ENCODE measurements at regions not wholly inside any gene's neighbourhood (a gene's known extent, or its start where the extent isn't known, plus 50 kb on each side); places are given as distances from the start of the nearest gene placed in this dataset.

DNA sequence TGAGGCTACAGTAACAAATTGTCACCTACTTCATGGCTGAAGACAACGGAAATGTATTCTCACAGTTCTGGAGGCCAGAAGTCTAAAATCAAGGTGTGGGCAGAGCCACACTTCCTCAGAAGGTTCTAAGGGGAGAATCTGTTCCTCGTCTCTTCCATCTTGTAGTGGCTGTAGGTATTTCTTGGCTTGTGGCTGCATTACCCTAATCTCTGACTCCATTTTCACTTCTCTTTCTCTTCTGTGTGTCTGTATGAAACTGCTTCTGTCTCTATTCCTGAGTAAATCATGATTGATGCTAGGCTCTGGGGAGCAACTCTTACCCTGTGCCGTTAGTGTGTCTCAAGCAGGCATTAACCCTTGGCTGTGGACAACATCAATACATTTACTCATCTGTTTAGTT lies 164.7 kb downstream of the SQOR start:
- Histone ChIP-seq H3K9me2 (ENCODE audit: low read depth, low read length) (no peaks in the 10 kb centered on the region), H3K36me3 (ENCODE audit: insufficient read depth, low read length) (no peaks in the 10 kb centered on the region), H3K4me2 (ENCODE audit: low read length) (no peak overlapping the region), H3K4me3 (ENCODE audit: low read depth, low read length, poor library complexity, severe bottlenecking) (no peak overlapping the region), H2AFZ (ENCODE audit: low read length) (no peak overlapping the region), H3K27me3 (ENCODE audit: insufficient read depth, low read length) (no peaks in the 10 kb centered on the region), H3K27ac (ENCODE audit: low read depth, low read length, poor library complexity, severe bottlenecking) (no peak overlapping the region), H3F3A (ENCODE audit: insufficient read depth, low read length) (no peaks in the 10 kb centered on the region), H3K79me2 (ENCODE audit: insufficient read depth, low read length) (no peaks in the 10 kb centered on the region), H3K9ac (ENCODE audit: low read length) (no peak overlapping the region), H3K4me1 (ENCODE audit: insufficient read depth, low read length, severe bottlenecking) (no peaks in the 10 kb centered on the region), H3K9me3 (ENCODE audit: low read length) (no peaks in the 10 kb centered on the region), H4K20me1 (ENCODE audit: insufficient read depth, low read length) (no peaks in the 10 kb centered on the region)
- no peak for TF ChIP-seq EZH2 (IDR thresholded peaks at IDR 0.05; ENCODE audit: borderline replicate concordance, low read length)
- TF ChIP-seq, protein P1, sequence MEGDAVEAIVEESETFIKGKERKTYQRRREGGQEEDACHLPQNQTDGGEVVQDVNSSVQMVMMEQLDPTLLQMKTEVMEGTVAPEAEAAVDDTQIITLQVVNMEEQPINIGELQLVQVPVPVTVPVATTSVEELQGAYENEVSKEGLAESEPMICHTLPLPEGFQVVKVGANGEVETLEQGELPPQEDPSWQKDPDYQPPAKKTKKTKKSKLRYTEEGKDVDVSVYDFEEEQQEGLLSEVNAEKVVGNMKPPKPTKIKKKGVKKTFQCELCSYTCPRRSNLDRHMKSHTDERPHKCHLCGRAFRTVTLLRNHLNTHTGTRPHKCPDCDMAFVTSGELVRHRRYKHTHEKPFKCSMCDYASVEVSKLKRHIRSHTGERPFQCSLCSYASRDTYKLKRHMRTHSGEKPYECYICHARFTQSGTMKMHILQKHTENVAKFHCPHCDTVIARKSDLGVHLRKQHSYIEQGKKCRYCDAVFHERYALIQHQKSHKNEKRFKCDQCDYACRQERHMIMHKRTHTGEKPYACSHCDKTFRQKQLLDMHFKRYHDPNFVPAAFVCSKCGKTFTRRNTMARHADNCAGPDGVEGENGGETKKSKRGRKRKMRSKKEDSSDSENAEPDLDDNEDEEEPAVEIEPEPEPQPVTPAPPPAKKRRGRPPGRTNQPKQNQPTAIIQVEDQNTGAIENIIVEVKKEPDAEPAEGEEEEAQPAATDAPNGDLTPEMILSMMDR (IDR thresholded peaks at IDR 0.05; ENCODE audit: low read length) = no peak

DNA sequence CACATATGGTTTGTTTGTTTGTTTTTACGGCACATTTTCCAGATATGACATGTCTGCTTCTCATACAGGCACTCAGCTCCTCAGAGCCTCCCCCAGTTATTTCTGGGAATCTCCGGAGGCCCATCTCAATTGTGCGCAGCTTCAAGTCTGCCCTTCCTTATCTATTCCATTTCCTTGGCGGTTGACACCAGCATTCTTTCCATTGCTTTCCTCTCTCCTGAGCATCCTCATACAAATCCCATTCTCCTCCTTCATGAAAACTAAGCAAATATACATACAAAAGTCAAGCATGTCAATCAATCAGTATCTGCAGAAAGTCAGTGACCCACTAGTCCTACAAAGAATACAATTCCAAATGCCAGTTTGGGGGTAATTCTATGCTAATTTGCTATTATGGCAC lies 166.7 kb downstream of the SQOR start:
- H3K36me3 ChIP-seq (ENCODE audit: insufficient read depth, low read length) = no peaks in the 10 kb centered on the region
- no peak overlapping the region for H3K4me3 ChIP-seq (ENCODE audit: low read depth, low read length, poor library complexity, severe bottlenecking)
- H3K9me3 ChIP-seq (ENCODE audit: low read length) = no peaks in the 10 kb centered on the region
- H3K4me1 ChIP-seq (ENCODE audit: insufficient read depth, low read length, severe bottlenecking) = no peaks in the 10 kb centered on the region
- H2AFZ ChIP-seq (ENCODE audit: low read length) = no peak overlapping the region
- no peaks in the 10 kb centered on the region for H3F3A ChIP-seq (ENCODE audit: insufficient read depth, low read length)
- no peak overlapping the region for H3K4me2 ChIP-seq (ENCODE audit: low read length)
- H3K9me2 ChIP-seq (ENCODE audit: low read depth, low read length) = no peaks in the 10 kb centered on the region
- H3K27me3 ChIP-seq (ENCODE audit: insufficient read depth, low read length) = no peaks in the 10 kb centered on the region
- TF ChIP-seq, protein P1 (IDR thresholded peaks at IDR 0.05; ENCODE audit: low read length) = no peak
- no peak for TF ChIP-seq EZH2 (IDR thresholded peaks at IDR 0.05; ENCODE audit: borderline replicate concordance, low read length)
- H4K20me1 ChIP-seq (ENCODE audit: insufficient read depth, low read length) = no peaks in the 10 kb centered on the region
- H3K9ac ChIP-seq (ENCODE audit: low read length) = no peak overlapping the region
- H3K27ac ChIP-seq (ENCODE audit: low read depth, low read length, poor library complexity, severe bottlenecking) = no peak overlapping the region
- no peaks in the 10 kb centered on the region for H3K79me2 ChIP-seq (ENCODE audit: insufficient read depth, low read length)

DNA sequence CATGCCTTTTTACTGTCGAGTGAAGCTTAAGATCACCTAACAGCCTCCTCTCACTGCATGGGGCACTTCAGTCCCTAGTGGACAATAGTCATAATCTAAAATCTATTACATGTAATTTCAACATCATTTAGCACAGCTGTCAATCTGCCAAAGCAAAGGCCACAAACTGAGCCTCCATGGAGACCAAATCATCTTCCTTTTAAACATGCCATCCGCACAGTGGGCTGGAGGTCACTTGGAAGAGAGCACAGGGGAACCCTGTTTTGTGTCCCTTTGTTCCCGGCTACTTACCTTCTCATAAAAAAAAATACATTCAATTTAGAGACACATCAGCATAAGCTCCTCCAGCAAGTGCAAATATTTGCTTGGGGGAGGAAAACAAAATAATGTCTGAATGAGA lies 167.3 kb downstream of the SQOR start:
- no peaks in the 10 kb centered on the region for H4K20me1 ChIP-seq (ENCODE audit: insufficient read depth, low read length)
- no peaks in the 10 kb centered on the region for H3F3A ChIP-seq (ENCODE audit: insufficient read depth, low read length)
- H3K9me3 ChIP-seq (ENCODE audit: low read length) = no peaks in the 10 kb centered on the region
- H3K4me2 ChIP-seq (ENCODE audit: low read length) = no peak overlapping the region
- H3K79me2 ChIP-seq (ENCODE audit: insufficient read depth, low read length) = no peaks in the 10 kb centered on the region
- no peak overlapping the region for H3K4me3 ChIP-seq (ENCODE audit: low read depth, low read length, poor library complexity, severe bottlenecking)
- H3K9ac ChIP-seq (ENCODE audit: low read length) = no peak overlapping the region
- no peaks in the 10 kb centered on the region for H3K27me3 ChIP-seq (ENCODE audit: insufficient read depth, low read length)
- H3K9me2 ChIP-seq (ENCODE audit: low read depth, low read length) = no peaks in the 10 kb centered on the region
- no peak overlapping the region for H2AFZ ChIP-seq (ENCODE audit: low read length)
- H3K4me1 ChIP-seq (ENCODE audit: insufficient read depth, low read length, severe bottlenecking) = no peaks in the 10 kb centered on the region
- H3K27ac ChIP-seq (ENCODE audit: low read depth, low read length, poor library complexity, severe bottlenecking) = no peak overlapping the region
- H3K36me3 ChIP-seq (ENCODE audit: insufficient read depth, low read length) = no peaks in the 10 kb centered on the region
- TF ChIP-seq EZH2 (IDR thresholded peaks at IDR 0.05; ENCODE audit: borderline replicate concordance, low read length) = no peak
- TF ChIP-seq, protein P1 (IDR thresholded peaks at IDR 0.05; ENCODE audit: low read length) = no peak
